ENCODE measurements at regions not wholly inside any gene's neighbourhood (a gene's known extent, or its start where the extent isn't known, plus 50 kb on each side); places are given as distances from the start of the nearest gene placed in this dataset.

DNA sequence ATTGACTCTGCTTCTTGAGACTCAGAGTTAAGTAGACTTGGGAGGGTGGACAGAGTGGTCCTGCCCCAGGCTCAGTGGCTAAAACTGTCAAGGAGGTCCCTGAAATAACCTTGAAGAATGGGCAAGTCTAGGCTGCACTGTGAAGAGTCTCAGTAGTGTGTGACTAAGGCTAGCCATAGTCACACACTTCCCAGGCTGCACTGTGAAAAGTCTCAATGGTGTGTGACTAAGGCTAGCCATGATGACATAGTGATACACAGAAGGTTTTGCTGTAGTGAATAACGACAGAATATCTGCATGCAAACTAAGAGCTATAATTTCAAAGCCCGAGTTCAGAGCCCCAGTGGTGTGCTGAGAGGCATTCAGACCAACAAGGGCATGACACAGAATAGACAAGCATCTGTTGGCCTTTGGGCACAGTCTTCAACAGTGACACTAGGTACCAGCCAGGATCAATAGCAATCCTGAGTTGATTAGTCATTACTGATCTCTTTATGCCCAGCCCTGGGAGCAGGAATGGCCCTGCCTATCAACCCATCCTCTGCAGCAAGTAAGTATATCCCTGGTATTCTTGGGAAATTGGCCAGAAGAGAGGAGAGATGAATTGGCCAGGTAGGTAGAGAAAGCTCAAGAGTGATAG, 72.4 kb upstream of the BBX start:
- TF ChIP-seq, protein P1, sequence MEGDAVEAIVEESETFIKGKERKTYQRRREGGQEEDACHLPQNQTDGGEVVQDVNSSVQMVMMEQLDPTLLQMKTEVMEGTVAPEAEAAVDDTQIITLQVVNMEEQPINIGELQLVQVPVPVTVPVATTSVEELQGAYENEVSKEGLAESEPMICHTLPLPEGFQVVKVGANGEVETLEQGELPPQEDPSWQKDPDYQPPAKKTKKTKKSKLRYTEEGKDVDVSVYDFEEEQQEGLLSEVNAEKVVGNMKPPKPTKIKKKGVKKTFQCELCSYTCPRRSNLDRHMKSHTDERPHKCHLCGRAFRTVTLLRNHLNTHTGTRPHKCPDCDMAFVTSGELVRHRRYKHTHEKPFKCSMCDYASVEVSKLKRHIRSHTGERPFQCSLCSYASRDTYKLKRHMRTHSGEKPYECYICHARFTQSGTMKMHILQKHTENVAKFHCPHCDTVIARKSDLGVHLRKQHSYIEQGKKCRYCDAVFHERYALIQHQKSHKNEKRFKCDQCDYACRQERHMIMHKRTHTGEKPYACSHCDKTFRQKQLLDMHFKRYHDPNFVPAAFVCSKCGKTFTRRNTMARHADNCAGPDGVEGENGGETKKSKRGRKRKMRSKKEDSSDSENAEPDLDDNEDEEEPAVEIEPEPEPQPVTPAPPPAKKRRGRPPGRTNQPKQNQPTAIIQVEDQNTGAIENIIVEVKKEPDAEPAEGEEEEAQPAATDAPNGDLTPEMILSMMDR (IDR thresholded peaks at IDR 0.05), result no peak
- no peak for TF ChIP-seq POLR2A (IDR thresholded peaks at IDR 0.05)

Measured in thyroid gland (tissue), 4 donors.